WTC11 (cell line): ENCODE measurements at regions not wholly inside any gene's neighbourhood (a gene's known extent, or its start where the extent isn't known, plus 50 kb on each side); places are given as distances from the start of the nearest gene placed in this dataset.

ENCODE experiments used
- ATAC-seq: fragments of 200-7000 bp; cut with Tn5 transposase; 2 replicates; pipeline ENCODE4 v1.10.0; 2021; ENCODE audit warnings: mild to moderate bottlenecking, moderate library complexity
- CTCF ChIA-PET: fragments of 300-600 bp; sonication (Branson Sonifier 250); formaldehyde crosslinking; loops from one replicate; lab custom pipeline; 2021; ENCODE audit warnings: antibody characterized with exemption; lab: Charles Lee
- POLR2A ChIA-PET: fragments of 350-600 bp; sonication (Branson Sonifier 250); formaldehyde crosslinking; loops from one replicate; lab custom pipeline; 2021; ENCODE audit warnings: antibody characterized with exemption; lab: Charles Lee
- DNase-seq: peaks from one replicate; pipeline ENCODE4 v3.0.0; 2021; ENCODE audit warnings: low spot score
- H3K27ac Mint-ChIP-seq: 2 replicates; pipeline ENCODE4 v1.8.0; 2021; ENCODE audit warnings: mixed read lengths
- H3K27me3 Mint-ChIP-seq: 2 replicates; pipeline ENCODE4 v1.8.0; 2021; ENCODE audit warnings: low read depth, mild to moderate bottlenecking, moderate library complexity, mixed read lengths
- H3K36me3 Mint-ChIP-seq: 2 replicates; pipeline ENCODE4 v1.8.0; 2021; ENCODE audit warnings: mixed read lengths
- H3K4me1 Mint-ChIP-seq: 2 replicates; pipeline ENCODE4 v1.8.0; 2022; ENCODE audit warnings: mixed read lengths
- H3K4me3 Mint-ChIP-seq: 2 replicates; pipeline ENCODE4 v1.8.0; 2021; ENCODE audit warnings: mild to moderate bottlenecking, moderate library complexity, mixed read lengths
- H3K9me3 Mint-ChIP-seq: 2 replicates; pipeline ENCODE4 v1.8.0; 2021; ENCODE audit warnings: mixed read lengths
- ARID4B ChIP-seq: sonication (generic); formaldehyde crosslinking; IDR thresholded peaks from 2 replicates; pipeline ENCODE4 v1.8.0; 2023; ENCODE audit warnings: missing genetic modification reagents, mild to moderate bottlenecking, borderline replicate concordance
- CREB1 ChIP-seq: sonication (generic); formaldehyde crosslinking; IDR thresholded peaks from 2 replicates; pipeline ENCODE4 v1.8.0; 2023; ENCODE audit warnings: mild to moderate bottlenecking, missing genetic modification reagents
- CREM ChIP-seq: sonication (generic); formaldehyde crosslinking; IDR thresholded peaks from 2 replicates; pipeline ENCODE4 v1.8.1; 2022; ENCODE audit warnings: mild to moderate bottlenecking, missing genetic modification reagents, moderate library complexity
- ERG ChIP-seq: fragments of 250-450 bp; sonication (Bioruptor Pico); IDR thresholded peaks from 2 replicates; pipeline ENCODE4 v1.8.0; 2021; ENCODE audit warnings: mild to moderate bottlenecking
- ETV6 ChIP-seq: sonication (generic); formaldehyde crosslinking; IDR thresholded peaks from 2 replicates; pipeline ENCODE4 v1.8.1; 2022; ENCODE audit warnings: mild to moderate bottlenecking, missing genetic modification reagents
- NFE2L1 ChIP-seq: sonication (generic); formaldehyde crosslinking; IDR thresholded peaks from 2 replicates; pipeline ENCODE4 v1.8.1; 2023; ENCODE audit warnings: missing genetic modification reagents
- NR3C1 ChIP-seq: sonication (generic); formaldehyde crosslinking; conservative IDR thresholded peaks from 2 replicates; pipeline ENCODE4 v1.8.1; 2023; ENCODE audit warnings: low read depth, mild to moderate bottlenecking, missing genetic modification reagents
- RELA ChIP-seq: sonication (generic); formaldehyde crosslinking; IDR thresholded peaks from 2 replicates; pipeline ENCODE4 v1.8.1; 2022; ENCODE audit warnings: missing genetic modification reagents, mild to moderate bottlenecking, borderline replicate concordance
- STAT6 ChIP-seq: sonication (generic); formaldehyde crosslinking; conservative IDR thresholded peaks from 2 replicates; pipeline ENCODE4 v1.8.1; 2023; ENCODE audit warnings: mild to moderate bottlenecking, low read depth, missing genetic modification reagents, moderate library complexity
- TEAD1 ChIP-seq: sonication (generic); formaldehyde crosslinking; IDR thresholded peaks from 2 replicates; pipeline ENCODE4 v1.8.0; 2022; ENCODE audit warnings: mild to moderate bottlenecking, missing genetic modification reagents
- ZBTB21 ChIP-seq: sonication (generic); formaldehyde crosslinking; IDR thresholded peaks from 2 replicates; pipeline ENCODE4 v1.8.1; 2023; ENCODE audit warnings: mild to moderate bottlenecking, missing genetic modification reagents, borderline replicate concordance
- ZMAT4 ChIP-seq: fragments of 250-450 bp; sonication (Bioruptor Pico); IDR thresholded peaks from 2 replicates; pipeline ENCODE4 v1.9.0; 2021; ENCODE audit warnings: mild to moderate bottlenecking
- ZNF138 ChIP-seq: sonication (generic); formaldehyde crosslinking; conservative IDR thresholded peaks from 2 replicates; pipeline ENCODE4 v1.8.1; 2022; ENCODE audit warnings: mild to moderate bottlenecking, moderate library complexity, missing genetic modification reagents
- ZNF423 ChIP-seq: fragments of 250-450 bp; sonication (Bioruptor Pico); IDR thresholded peaks from 2 replicates; pipeline ENCODE4 v2.1.2; 2022; ENCODE audit warnings: mild to moderate bottlenecking, moderate library complexity
- ZSCAN18 ChIP-seq: fragments of 250-450 bp; sonication (Bioruptor Pico); IDR thresholded peaks from 2 replicates; pipeline ENCODE4 v2.1.2; 2022; ENCODE audit warnings: mild to moderate bottlenecking, moderate library complexity

- no peak for ATAC-seq
Measured at GRCh38 chr13:67377919-67378318, 147.8 kb upstream of the PCDH9 start.

More at GRCh38 chr13:67377919-67378318, 147.8 kb upstream of the PCDH9 start:
- ChIA-PET CTCF (no interaction called here), POLR2A (no interaction called here)
- no peak overlapping the region for H3K27ac Mint-ChIP-seq
- H3K4me1 Mint-ChIP-seq, result peaks cover 24% of the 10 kb centered on the region
- H3K27me3 Mint-ChIP-seq, result no peaks in the 10 kb centered on the region
- TF ChIP-seq ETV6 (no peak), RELA (CRISPR knock-in tag) (no peak), NFE2L1 (CRISPR knock-in tag) (no peak), ARID4B (no peak), STAT6 (CRISPR knock-in tag) (no peak), ZBTB21 (CRISPR knock-in tag) (no peak), CREB1 (CRISPR knock-in tag) (no peak), ZNF423 (CRISPR knock-in tag) (no peak), ZNF138 (no peak), ZMAT4 (CRISPR knock-in tag) (no peak), TEAD1 (CRISPR knock-in tag) (no peak), CREM (CRISPR knock-in tag) (no peak), NR3C1 (CRISPR knock-in tag) (no peak), ZSCAN18 (CRISPR knock-in tag) (no peak), ERG (CRISPR knock-in tag) (no peak)
- H3K4me3 Mint-ChIP-seq, result no peak overlapping the region
- H3K36me3 Mint-ChIP-seq, result no peaks in the 10 kb centered on the region
- DNase-seq, result no peak
- H3K9me3 Mint-ChIP-seq, result no peaks in the 10 kb centered on the region
